GM21528 (cell line): ENCODE measurements at regions not wholly inside any gene's neighbourhood (a gene's known extent, or its start where the extent isn't known, plus 50 kb on each side); places are given as distances from the start of the nearest gene placed in this dataset.
"Not testable (repeated sequence)": the region's sequence is repeated elsewhere in the genome, so short reads cannot be mapped to it uniquely, and the experiment has no call there.

Experiments
- ATAC-seq: cut with Tn5 transposase; IDR thresholded peaks from one replicate; pipeline ENCODE4 v1.9.1; 2021; ENCODE audit warnings: mild to moderate bottlenecking, moderate library complexity; ENCODE audit not compliant: unreplicated experiment, low FRiP score

DNA sequence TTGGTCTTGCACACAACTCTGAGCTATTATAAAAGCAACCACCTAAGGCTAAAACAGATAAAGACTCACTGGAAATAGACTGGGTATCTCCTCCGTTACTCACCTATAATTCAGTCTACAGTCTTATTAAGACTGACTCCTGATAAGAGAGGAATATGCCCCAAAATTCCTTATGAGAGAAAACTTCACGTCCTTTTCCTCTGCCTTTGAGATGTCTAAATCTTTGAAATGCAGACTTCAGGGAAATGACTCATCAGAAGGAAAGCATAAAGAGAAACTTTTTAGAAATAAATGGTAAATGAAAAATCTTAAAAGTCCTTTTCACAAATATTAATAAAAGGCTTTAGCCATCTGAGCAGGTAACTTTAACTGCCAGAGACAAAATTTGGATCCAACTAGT, 187.5 kb upstream of the RTL1 start:
- no peak for ATAC-seq

DNA sequence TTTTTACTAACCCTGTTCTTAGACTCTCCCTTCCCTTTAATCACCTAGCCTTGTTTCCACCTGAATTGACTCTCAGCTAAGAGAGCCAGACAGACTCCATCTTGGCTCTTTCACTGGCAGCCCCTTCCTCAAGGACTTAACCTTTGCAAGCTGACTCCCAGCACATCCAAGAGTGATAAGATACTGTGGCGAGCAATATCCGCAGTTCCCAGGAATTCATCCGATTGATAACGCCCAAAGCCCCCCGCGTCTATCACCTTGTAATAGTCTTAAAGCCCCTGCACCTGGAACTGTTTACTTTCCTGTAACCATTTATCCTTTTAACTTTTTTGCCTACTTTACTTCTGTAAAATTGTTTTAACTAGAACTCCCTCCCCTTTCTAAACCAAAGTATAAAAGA, 191.4 kb upstream of the RTL1 start:
- ATAC-seq: not testable (repeated sequence)

DNA sequence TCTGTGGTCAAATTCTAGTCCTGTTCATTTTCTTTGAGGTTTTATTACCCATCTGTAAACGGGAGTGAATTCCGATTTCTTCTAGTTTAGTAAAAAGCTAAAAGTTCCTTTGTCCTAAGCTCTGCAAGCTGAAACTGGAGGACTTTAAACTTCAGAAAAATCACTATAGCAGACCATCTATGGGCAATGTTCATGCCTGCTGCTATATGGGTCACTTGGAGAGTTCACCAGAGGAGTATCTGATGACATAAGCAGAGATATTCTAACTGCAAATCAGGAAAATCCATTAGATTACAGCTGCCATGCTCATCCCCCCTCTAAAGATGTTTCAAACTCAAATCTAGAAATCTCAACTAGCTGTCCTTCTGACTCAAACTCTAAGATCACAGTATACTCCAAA, 193.0 kb upstream of the RTL1 start:
- no peak for ATAC-seq

DNA sequence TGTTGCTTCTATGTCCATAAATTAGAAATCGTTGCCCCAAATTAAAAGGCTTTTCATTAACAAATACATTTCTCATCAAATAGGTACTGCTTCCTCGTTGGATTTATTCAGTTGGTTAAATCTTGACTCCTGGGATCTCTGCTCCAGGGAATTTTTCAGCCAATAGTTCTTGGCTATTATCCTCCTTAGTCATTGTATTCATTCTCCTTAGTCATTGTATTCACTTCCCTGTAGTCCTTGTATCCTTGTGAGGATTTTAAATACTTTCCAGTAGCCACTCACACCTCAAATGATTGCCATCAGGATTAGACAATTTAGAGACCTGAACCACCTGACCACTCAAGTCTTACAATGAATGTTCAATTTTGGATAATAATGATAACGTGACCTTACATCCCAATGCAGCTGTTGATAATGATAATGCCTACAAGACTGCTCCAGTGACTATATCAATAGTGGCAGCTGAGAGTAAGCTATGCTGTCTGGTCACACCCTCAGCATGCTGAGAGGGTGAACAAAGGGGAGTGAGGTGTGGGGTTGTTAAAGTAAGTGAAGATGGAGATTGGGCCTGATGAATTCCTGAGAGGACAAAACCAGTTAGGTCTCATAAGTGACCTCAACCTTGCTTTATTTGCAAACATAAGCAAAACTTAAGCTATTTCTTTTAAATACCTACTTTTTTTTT, 193.7 kb upstream of the RTL1 start:
- no peak for ATAC-seq

DNA sequence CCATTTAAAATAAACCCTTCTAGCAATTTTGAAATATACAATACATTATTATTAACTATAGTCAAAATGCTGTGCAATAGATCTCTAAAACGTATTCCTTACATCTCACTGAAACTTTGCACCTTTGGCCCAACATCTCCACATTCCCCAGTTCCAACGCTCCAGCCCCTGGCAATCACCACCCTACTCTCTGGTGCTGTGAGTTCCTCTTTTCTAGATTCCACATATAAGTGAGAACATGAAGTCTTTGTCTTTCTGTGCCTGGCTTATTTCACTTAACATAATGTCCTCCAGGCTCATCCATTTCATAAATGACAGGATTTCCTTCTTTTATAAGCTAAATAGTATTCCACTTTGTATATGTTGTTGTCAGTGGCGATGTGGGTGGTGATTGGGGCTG, 194.7 kb upstream of the RTL1 start:
- no peak for ATAC-seq

DNA sequence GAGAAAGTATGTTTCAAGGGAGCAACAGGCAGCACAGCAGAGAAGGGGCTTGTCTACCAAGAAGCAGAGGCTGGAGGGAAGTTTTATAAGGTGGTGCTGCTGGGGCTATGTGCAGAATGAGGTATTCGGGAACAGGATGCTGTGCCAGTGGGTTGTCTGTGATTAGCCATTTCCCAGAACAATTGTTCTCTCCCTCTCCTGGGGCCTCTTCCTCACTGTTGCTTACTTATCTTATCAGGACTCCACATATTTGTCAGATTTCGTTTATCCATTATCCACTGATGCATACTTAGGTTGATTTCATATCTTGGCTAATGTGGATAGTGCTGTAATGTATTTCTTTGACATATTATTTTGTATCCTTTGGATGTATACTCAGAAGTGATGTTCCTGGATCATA, 195.1 kb upstream of the RTL1 start:
- no peak for ATAC-seq

DNA sequence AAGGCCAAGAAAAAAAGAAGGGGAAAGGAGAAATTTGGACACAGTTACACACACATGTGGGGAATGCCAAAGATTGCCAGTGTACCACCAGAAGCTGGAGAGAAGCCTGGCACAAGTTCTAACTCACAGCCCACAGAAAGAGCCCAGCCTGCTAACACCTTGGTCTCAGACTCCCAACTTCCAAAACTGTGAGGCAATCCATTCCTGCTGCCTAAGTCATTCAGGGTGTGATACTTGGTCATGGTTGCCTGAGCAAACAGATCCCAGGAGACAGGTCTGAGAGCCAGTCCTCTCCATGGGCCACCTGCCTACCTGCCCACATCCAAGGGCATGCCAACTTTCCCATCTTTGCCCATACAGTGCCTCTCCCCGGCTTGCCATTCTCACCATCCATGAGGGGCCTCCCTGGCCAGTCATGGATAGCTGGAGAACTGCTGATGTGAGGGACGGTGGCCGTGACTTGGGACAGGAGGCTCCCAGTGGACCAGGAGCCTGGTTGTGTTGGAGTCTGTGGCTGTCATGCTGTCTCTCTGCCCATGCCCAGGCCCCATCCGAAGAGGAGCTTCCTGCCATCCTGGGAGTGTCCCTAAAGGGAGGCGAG, 198.0 kb upstream of the RTL1 start:
- ATAC-seq: no peak

DNA sequence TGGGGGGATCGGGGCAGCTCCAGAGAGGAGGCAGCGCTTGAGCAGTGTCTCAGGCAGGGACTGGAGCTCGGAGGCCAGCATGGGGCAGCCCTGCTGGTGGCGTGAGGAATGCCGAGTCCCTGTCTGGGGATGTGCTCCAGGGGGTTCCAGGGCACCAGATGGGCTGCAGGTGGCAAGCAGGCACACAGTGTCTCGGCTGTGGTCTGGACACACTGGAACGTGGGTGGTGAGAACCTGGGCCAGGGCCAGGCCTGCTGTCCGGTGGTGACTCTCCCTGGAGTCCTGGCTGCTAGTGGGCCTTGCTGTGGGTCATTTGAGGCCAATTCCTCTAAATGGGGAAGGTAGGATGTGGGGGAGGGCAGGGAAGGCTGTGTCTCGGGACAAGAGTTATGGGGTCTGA, 199.4 kb upstream of the RTL1 start:
- no peak for ATAC-seq

DNA sequence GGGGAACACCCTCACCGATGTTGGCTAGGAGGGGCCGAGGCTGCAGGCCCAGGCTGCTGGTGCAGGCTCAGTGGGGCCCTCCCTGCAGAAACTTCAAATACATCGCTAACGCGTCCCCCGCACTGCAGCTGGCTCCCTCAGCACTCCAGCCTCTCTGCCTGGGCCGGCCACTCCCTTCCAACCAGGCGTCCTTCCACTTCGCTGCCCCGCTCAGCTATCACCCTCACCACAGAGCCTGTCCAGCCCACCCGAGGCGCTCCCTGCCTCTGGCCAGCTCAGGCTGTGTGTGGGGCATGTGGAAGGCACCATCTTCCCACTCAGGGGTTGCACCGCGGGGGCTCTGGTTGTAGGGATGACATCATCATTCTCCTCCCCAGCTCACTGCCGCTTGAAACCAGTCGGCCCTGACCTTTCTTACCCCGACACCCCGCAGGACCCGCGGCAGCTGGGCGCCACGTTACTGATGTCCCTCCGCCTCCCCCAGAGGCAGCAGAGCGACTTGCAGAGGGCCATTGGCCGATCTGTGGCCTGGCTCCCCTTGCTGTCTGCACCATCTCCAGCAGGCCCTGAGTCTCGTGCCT, 199.9 kb upstream of the RTL1 start:
- no peak for ATAC-seq

DNA sequence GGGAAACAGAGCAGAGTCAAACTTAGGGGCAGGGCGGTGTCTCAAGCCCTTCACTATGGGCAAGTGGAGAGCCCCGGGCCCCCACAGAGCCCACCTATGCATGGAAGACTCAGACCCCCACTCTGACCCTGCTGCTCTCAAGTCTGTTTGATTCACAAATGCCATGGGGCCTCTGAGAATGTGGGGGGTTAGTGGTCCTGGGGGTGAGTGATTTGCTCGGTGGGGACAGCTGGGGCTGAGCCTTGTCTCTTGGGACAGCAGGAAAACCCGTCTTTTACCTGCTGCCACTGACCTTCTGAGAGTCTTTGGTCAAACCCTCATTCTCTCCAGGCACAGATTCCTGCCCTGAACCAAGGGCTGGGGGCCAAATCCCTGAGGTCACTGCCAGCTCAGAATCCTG, 201.0 kb upstream of the RTL1 start:
- ATAC-seq: no peak

DNA sequence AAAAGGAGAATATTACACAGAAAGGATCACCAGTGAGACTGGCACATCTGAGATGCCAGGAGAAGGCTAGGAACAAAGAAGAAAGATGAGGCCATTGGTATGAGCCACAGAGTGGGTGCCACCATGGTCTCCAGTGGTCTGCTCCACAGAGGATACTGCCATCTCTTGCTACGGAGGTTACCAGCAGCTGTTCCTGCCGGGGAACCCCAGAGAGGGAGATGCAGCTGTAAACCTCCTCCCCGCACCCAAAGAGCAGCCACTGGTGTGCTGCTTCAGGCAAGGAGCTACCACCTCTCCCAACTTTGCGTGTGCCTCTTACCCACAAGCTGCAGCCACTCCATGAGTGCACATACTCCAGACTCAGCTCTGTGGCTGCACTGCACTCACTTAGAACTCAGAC, 201.5 kb upstream of the RTL1 start:
- ATAC-seq: no peak

DNA sequence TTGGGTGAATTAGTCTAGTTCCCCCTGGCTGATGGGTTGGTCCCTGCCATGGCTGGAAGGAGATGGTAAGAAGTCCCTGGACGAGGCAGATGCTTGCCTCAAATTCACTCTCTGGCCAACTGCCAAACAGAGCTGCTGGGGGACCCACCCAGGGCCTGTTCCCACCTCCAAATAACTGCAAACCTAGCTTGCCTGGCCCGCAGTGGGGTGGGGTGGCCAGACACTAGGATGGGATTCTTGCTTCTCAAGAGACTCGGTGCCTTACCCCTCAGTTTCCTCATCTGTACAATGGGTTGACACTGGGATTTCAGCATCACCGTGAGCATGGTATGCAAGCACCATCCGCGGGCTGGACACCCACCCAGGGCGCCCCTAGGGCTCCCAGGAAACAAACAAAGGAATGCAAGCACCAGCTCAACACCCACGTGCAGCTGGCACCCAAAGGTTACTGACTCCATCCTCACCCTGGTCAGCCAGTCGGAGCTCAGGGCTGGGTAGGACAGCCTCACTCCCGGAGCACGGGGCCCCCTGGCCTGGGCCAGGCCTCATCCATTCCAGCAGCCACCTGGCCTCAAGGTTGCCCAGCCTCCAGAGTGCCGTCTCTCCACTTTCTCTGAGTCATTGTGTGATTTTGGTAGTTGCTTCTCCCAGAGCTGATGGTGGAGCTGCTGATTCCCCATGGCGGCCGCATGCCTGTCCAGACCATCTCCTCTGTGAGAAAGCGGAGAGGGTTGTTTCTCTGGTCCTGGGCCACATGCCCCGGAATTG, 205.2 kb upstream of the RTL1 start:
- no peak for ATAC-seq

DNA sequence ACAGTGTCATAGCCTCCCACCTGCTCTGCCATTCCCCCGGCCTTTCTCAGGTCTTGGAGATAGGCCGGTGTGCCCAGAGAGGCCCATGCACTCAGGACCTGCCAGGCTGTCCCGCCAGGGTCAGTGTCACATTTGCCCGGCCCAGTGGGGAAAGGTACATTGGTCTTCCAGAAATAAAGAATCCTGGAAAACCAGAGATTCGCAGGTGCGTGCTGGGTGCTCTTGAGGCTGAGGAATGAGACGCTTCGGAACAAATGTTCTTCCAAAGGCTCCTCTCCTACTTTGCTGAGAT, 205.8 kb upstream of the RTL1 start:
- ATAC-seq: no peak

DNA sequence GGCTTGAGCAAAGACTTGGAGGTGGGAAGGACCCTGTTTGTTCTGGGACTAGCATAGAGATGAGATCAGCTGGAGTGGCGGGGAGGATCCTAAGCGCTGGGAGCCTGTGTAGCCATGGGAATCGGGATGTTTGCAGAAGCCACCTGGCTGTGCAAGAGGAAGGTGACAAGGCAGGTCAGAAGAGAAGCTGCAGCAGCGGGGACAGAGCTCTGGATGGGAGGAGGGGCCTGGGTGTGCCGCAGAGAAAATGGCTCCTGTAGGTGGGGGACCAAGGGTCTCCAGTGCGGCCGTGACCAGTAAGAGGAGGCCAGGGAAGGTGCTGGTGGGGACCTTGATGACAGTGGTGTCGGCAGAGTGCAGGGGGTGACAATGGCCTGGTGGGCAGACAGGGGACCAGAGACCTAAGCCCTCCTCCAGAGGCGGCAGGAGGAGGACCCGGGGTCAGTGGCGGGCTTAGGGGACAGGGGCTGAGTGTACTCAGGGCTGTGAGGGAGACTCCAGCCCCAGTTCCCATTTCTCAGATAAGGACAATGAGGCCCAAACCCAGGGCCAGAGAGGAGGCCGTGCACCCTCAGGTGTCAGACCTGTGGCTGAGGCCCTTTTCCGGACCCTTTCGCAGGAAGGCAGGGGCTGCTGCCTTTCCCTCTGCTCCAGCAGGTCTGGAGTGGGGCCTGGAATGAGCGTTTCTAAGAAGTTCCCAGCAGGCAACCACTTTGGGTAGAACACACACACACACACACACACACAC, 206.6 kb upstream of the RTL1 start:
- ATAC-seq: no peak

DNA sequence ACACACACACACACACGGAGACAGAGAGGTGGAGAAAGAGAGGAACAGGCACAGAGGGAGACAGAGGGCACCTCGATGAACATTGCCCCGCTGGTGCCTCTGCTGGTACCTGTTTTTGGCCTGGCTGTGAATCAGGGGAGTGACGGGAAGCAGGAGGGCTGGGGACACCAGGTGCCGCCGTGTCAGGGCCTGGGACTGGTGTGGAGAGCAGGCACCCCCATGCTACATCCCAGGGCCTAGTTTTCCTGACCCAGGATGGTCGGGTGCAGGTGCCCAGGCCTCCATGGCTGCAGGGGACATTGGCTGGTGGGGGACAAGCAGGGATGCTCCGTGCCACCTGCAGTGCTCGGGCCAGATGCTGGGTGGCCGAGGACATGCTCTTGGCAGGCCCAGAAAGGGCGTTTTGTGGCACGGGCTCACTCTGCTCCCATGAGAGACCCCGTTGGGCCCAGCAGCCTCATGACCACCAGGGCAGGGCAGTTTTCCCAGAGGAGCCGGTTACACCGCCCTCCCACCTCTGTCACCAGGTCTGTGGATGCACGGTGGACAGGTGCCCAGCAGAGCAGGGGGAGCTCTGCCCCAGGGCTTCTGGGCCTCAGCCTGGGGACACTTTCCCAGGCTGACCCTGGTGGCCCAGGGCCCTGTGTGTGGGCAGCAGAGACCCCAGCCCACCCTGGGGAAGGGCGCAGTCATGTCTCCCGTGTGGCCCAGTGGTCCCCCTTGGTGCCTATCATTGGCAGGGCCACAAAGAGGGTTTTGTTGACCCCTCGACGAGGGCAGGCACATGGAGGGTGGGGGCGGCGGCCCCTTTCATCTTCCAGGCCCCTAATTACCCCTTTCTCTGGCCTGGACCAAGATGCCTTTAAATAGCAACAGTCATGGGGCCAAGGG, 207.5 kb upstream of the RTL1 start:
- ATAC-seq: no peak

DNA sequence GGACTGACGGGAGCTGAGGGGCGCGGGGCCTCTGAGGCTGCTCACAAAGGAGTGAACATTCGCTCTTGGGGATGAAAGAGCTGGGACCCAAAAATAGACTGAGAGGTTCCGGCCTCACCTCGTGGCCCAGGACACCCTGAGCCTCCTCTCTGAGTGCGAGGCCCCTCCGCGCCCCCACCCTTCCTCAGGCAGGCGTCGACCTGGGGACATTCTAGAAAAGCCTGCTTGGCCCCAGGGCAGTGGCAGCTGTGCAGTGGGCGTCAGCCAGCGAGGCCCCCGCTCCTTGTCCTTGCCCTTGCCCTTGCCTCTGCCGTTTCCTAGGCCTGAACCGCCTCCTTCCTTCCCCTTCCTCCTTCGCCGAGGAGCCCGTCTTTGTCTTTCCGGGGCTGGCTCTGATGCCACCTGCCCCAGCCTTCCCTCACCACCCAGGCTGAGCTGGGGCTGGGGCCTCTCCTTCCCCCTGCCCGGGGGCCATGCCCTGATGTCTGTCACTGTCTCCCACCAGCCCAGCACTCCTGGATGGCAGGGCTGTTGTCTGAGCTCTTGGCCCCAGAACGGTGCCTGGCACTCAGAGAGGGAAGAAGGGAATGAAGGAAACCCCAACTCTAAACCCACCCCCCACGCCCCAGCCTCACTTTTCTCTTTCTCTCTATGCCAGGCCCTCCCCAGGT, 208.2 kb upstream of the RTL1 start:
- ATAC-seq: no peak

DNA sequence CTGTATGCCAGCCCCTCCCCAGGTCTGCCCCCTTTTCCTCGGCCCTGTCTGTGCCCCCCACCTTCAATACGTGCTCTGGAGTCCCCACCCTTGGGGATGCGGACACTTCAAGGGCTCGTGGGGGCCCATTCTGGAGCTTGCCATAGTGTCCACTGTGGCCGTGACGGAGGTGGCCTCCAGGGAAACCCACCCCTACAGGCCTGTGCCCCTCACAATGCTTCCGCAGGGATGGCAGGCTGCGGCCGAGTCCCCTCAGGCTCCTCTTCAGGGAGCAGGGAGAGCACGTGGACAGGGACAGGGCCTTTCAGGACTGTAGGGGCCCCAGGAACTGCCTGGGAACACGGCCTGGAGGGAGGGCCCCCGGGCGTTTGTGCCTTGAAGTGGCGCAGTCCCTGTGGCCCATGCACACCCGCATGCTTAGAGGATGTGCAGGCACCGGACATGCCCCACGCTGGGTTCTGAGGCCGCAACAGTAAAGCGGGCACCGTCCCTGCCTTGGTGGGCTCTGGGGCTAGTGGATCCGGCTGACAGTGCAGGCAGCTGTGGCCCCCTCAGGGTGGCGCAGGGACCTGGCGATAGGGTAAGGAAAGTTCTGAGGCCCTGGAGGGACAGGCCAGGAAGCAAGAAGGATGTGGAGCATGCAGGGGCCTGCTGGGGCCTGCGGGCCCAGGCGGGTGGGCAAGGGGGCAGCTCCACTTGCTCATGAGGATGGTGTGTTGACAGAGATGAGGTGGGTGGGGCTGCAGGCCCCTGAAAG, 209.0 kb upstream of the RTL1 start:
- ATAC-seq: no peak

DNA sequence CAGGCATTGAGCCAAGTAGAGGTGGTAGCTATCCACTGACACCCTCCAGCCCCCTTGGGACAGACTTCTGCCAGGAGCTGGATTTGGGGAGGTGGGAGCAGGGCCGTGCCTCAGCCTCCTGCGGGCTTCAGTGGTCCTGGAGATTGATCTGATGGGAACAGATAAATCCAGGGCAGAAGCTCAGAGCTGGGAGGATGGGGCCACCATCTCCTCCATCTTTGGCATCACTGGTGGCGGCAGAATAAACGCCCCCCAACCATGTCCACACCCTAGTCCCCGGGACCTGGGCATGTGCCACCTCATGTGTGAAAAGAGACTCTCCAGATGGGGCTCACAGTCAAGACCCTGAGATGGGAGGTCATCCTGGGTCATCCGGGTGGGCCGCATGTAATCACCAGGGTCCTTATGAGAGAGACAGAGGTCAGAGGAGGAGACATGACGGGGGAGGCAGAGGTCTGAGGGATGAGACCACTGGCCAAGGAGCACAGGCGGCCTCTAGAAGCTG, 209.6 kb upstream of the RTL1 start:
- no peak for ATAC-seq
